AG10803 (cell line): ENCODE measurements at regions not wholly inside any gene's neighbourhood (a gene's known extent, or its start where the extent isn't known, plus 50 kb on each side); places are given as distances from the start of the nearest gene placed in this dataset.

Experiments
- DNase-seq: peaks from one replicate; pipeline ENCODE4 v3.0.0; 2010; ENCODE audit warnings: low read depth
- H3K4me3 ChIP-seq: 2 replicates; pipeline ENCODE4 v1.5.1; 2011; ENCODE audit warnings: mild to moderate bottlenecking, low read length, control low read depth
- CTCF ChIP-seq: conservative IDR thresholded peaks from 2 replicates; pipeline ENCODE4 v1.5.1; 2011; ENCODE audit warnings: mild to moderate bottlenecking, low read length, control low read depth, inconsistent platforms

- no peak overlapping the region for H3K4me3 ChIP-seq
- TF ChIP-seq CTCF, result no peak
- no peak for DNase-seq
Measured at GRCh38 chr3:151935446-151935845, 62.0 kb downstream of the SUCNR1 start.

GRCh38 chr3:151940481-151940880 is 67.0 kb downstream of the SUCNR1 start:
- no peak for DNase-seq
- TF ChIP-seq CTCF, result no peak
- no peak overlapping the region for H3K4me3 ChIP-seq

- no peak overlapping the region for H3K4me3 ChIP-seq
- no peak for DNase-seq
- TF ChIP-seq CTCF, result no peak
Measured at GRCh38 chr3:151943539-151943938, 70.1 kb downstream of the SUCNR1 start.

GRCh38 chr3:151944356-151944755 is 70.9 kb downstream of the SUCNR1 start:
- no peak for DNase-seq
- TF ChIP-seq CTCF, result no peak
- H3K4me3 ChIP-seq, result no peak overlapping the region

- no peak for TF ChIP-seq CTCF
- DNase-seq, result peak; percentile 74
- H3K4me3 ChIP-seq, result no peak overlapping the region
Measured at GRCh38 chr3:151946606-151947005, 73.2 kb downstream of the SUCNR1 start.

- TF ChIP-seq CTCF, result no peak
- no peak for DNase-seq
- no peak overlapping the region for H3K4me3 ChIP-seq
Measured at GRCh38 chr3:151949706-151950105, 76.3 kb downstream of the SUCNR1 start.

- no peak overlapping the region for H3K4me3 ChIP-seq
- TF ChIP-seq CTCF, result no peak
- no peak for DNase-seq
Measured at GRCh38 chr3:151955356-151955755, 81.9 kb downstream of the SUCNR1 start.
